Gastroesophageal sphincter (tissue), 4 donors: ENCODE measurements at regions not wholly inside any gene's neighbourhood (a gene's known extent, or its start where the extent isn't known, plus 50 kb on each side); places are given as distances from the start of the nearest gene placed in this dataset.

Source experiments
- ATAC-seq: fragments of 150-250 bp; one replicate; pipeline ENCODE4 v1.9.1; 2016; ENCODE audit warnings: mild to moderate bottlenecking, moderate library complexity
- H3K27ac ChIP-seq, 4 donors: fragments of 200-600 bp; sonication (generic) in 3 of 4; 1 replicate in 3 of 4; 2 replicates in 1 of 4; pipeline ENCODE4 v1.5.1; 2016 to 2019
- H3K27me3 ChIP-seq: fragments of 200-600 bp; sonication (generic); one replicate; pipeline ENCODE4 v1.5.1; 2019
- H3K36me3 ChIP-seq, 2 donors: fragments of 200-600 bp; sonication (generic); one replicate each; pipeline ENCODE4 v1.5.1; 2019; ENCODE audit warnings: control low read depth in 1 of 2
- H3K4me1 ChIP-seq, 3 donors: fragments of 200-600 bp; sonication (generic); 1 replicate in 2 of 3; 2 replicates in 1 of 3; pipeline ENCODE4 v1.5.1; 2016 to 2019; ENCODE audit warnings: control low read depth in 2 of 3
- H3K4me3 ChIP-seq, 2 donors: fragments of 200-600 bp; sonication (generic); one replicate each; pipeline ENCODE4 v1.5.1; 2019; ENCODE audit warnings: mild to moderate bottlenecking in 1 of 2, moderate library complexity in 1 of 2
- H3K9me3 ChIP-seq, 3 donors: fragments of 200-600 bp; sonication (generic); one replicate each; pipeline ENCODE4 v1.5.1; 2017 to 2019; ENCODE audit warnings: control low read depth in 2 of 3
- EP300 ChIP-seq: sonication (generic); formaldehyde crosslinking; IDR thresholded peaks from one replicate; pipeline ENCODE4 v1.6.1; 2017; ENCODE audit warnings: antibody characterized with exemption, mild to moderate bottlenecking
- POLR2A ChIP-seq, 2 donors: fragments of 450-650 bp; IDR thresholded peaks; one replicate each; pipeline ENCODE4 v1.6.1; 2017; ENCODE audit warnings: antibody characterized with exemption in 2 of 2, mild to moderate bottlenecking in 2 of 2, moderate library complexity in 1 of 2
- POLR2AphosphoS5 ChIP-seq: sonication (generic); formaldehyde crosslinking; IDR thresholded peaks from one replicate; pipeline ENCODE4 v1.6.1; 2017; ENCODE audit warnings: antibody characterized with exemption
- WGBS, 2 donors: methylation state at CpG; one replicate each; pipeline ENCODE4 v1.1.5; 2018; ENCODE audit warnings: low coverage in 1 of 2; 5-methylcytosine and 5-hydroxymethylcytosine counted together
- TF ChIP-seq, protein P1 (sequence below), 4 experiments: fragments of 200-600 bp in 2 of 4; fragments of 450-650 bp in 2 of 4; sonication (generic) in 1 of 4; IDR thresholded peaks; one replicate each; pipeline ENCODE4 v1.5.1; 2017 to 2019; ENCODE audit warnings: antibody characterized with exemption in 4 of 4, mild to moderate bottlenecking in 2 of 4, moderate library complexity in 2 of 4

DNA sequence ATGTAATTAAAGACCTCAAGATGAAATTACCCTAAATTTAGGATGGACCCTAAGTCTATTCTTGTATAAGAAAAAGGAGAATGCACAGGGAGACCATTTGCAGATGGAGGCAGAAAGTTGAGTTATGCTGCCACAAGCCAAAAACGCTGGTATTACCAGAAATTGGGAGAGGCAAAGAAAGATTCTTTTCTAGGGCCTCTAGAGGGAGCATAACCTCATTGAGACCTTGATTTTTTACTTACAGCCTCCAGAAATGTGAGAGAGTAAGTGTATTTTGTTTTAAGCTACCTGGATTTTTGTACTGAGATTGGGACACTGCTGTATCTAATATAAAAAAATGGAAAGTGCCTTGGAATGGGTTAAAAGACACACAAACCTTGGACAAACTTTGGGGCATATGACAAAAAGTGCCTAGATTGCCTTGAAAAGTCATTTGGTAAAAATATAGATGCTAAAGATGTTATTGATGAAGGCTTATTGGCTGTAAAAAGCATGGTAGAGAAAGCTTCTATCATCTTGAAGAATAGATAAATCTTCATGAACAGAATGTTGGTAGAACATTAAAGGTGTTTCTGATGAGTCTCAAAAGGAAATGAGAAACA is 174.7 kb upstream of the PRDM9 start:
- 17 to 25% methylated on average over 1 of the region's 1 CpG for WGBS, 2 donors
- TF ChIP-seq, protein P1, sequence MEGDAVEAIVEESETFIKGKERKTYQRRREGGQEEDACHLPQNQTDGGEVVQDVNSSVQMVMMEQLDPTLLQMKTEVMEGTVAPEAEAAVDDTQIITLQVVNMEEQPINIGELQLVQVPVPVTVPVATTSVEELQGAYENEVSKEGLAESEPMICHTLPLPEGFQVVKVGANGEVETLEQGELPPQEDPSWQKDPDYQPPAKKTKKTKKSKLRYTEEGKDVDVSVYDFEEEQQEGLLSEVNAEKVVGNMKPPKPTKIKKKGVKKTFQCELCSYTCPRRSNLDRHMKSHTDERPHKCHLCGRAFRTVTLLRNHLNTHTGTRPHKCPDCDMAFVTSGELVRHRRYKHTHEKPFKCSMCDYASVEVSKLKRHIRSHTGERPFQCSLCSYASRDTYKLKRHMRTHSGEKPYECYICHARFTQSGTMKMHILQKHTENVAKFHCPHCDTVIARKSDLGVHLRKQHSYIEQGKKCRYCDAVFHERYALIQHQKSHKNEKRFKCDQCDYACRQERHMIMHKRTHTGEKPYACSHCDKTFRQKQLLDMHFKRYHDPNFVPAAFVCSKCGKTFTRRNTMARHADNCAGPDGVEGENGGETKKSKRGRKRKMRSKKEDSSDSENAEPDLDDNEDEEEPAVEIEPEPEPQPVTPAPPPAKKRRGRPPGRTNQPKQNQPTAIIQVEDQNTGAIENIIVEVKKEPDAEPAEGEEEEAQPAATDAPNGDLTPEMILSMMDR (IDR thresholded peaks at IDR 0.05) = no peak
- TF ChIP-seq POLR2A (IDR thresholded peaks at IDR 0.05) (no peak), EP300 (no peak), POLR2AphosphoS5 (no peak)

DNA sequence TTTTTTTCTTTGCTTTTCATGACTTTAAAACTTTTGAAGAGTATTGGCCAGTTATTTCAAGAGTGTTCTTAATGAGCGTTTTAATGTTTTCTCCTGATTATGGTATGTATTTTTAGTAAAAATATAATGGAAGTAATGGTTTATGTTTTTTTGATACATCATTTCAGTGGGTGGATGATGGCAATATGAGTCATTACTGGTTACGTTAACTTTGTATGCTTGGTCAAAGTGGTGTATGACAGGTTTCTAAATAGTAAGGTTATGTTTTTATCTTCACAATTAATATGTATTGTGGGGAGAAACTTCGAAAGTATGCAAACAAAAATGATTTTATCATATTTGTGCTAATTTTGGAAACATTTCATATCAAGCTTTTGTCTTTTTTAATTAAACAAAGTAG is 176.7 kb upstream of the PRDM9 start:
- H3K36me3 ChIP-seq = no peaks in the 10 kb centered on the region
- no peaks in the 10 kb centered on the region for H3K4me1 ChIP-seq
- ATAC-seq = no peak
- 71 to 74% methylated on average over 3 of the region's 3 CpGs for WGBS, 2 donors
- H3K27ac ChIP-seq = no peak overlapping the region
- H3K27me3 ChIP-seq = no peaks in the 10 kb centered on the region
- H3K9me3 ChIP-seq = no peaks in the 10 kb centered on the region
- no peak overlapping the region for H3K4me3 ChIP-seq
- no peak for TF ChIP-seq POLR2A (IDR thresholded peaks at IDR 0.05)
- no peak for TF ChIP-seq EP300
- TF ChIP-seq, protein P1 (IDR thresholded peaks at IDR 0.05) = no peak
- no peak for TF ChIP-seq POLR2AphosphoS5

More for the DNA sequence above, 174.7 kb upstream of the PRDM9 start:
- no peak for ATAC-seq
- H3K36me3 ChIP-seq = no peaks in the 10 kb centered on the region
- H3K4me1 ChIP-seq = no peaks in the 10 kb centered on the region
- no peak overlapping the region for H3K27ac ChIP-seq
- no peaks in the 10 kb centered on the region for H3K9me3 ChIP-seq
- no peaks in the 10 kb centered on the region for H3K27me3 ChIP-seq
- H3K4me3 ChIP-seq = no peak overlapping the region

DNA sequence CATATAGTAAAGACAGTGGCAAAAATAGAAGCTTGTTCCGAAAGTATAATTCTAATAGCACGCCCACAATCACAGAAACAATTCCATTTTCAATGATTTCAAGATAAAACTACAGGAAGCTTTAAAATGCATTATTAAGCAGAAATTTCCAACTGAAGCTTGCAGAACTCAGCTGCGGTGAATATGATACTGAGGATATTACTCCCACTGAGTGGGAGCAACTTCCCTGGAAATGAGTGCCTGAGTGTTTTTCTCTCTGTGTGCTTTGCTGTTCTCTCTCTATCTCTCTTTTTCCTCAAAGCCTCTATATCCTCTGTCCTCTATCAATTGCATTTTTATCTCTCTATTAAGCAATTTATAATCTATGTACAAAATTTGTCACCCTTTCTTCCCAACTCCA is 187.5 kb upstream of the PRDM9 start:
- no peaks in the 10 kb centered on the region for H3K36me3 ChIP-seq
- H3K4me1 ChIP-seq = no peaks in the 10 kb centered on the region
- 79 to 87% methylated on average over 3 of the region's 3 CpGs for WGBS, 2 donors
- TF ChIP-seq EP300 (no peak), POLR2A (IDR thresholded peaks at IDR 0.05) (no peak), POLR2AphosphoS5 (no peak)
- TF ChIP-seq, protein P1 (IDR thresholded peaks at IDR 0.05) = no peak
- H3K4me3 ChIP-seq = no peak overlapping the region
- H3K27me3 ChIP-seq = no peaks in the 10 kb centered on the region
- no peak overlapping the region for H3K27ac ChIP-seq
- H3K9me3 ChIP-seq = no peaks in the 10 kb centered on the region
- no peak for ATAC-seq

DNA sequence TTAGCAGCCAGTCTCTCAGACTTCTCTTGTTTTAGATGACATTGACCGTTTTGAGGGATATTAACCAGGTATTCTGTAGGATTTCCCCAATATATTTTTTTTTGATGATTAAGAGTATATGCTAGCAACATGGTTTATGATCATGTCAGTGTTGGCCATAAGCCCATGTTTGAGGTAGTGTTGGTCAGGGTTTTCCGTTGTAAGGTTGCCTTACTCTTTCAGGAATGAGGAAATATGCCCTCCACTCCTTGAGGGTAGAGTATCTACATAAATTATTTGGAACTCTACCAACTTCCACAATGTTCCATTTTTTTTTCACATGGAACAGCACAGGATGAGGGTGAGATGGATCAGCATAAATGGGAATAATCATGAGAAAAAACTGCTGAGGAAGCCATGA is 188.4 kb upstream of the PRDM9 start:
- Histone ChIP-seq H3K27ac (no peak overlapping the region), H3K27me3 (no peaks in the 10 kb centered on the region), H3K4me1 (no peaks in the 10 kb centered on the region), H3K4me3 (no peak overlapping the region), H3K36me3 (no peaks in the 10 kb centered on the region), H3K9me3 (no peaks in the 10 kb centered on the region)
- no peak for ATAC-seq
- 66 to 88% methylated on average over 2 of the region's 2 CpGs for WGBS, 2 donors
- TF ChIP-seq, protein P1 (IDR thresholded peaks at IDR 0.05) = no peak
- TF ChIP-seq EP300 = no peak
- TF ChIP-seq POLR2AphosphoS5 = no peak
- TF ChIP-seq POLR2A (IDR thresholded peaks at IDR 0.05) = no peak

DNA sequence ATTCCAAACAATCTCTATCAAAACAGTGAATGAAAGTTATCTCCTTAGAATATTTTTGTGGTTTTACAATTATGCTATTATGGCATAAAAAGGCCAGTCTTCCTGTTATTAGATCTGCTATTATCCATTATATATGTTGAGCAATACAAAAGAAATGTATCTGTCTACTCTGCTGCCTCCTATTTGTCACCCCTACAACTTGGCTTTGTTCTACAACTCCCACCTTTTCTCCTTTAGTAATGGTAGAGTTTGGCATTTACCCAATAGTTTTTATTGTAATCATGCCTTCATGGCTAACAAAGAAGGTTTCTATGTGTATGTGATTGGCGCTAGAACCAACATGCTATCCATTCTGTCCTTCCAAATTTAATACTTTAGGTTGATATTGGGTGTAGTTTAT is 189.2 kb upstream of the PRDM9 start:
- WGBS, 2 donors = 85% methylated on average over 1 of the region's 1 CpG; no CpG with 5 or more reads in 1 of the 2 donors
- Histone ChIP-seq H3K4me3 (no peak overlapping the region), H3K27ac (no peak overlapping the region), H3K9me3 (no peaks in the 10 kb centered on the region), H3K4me1 (no peaks in the 10 kb centered on the region), H3K36me3 (no peaks in the 10 kb centered on the region), H3K27me3 (no peaks in the 10 kb centered on the region)
- no peak for ATAC-seq
- TF ChIP-seq, protein P1 (IDR thresholded peaks at IDR 0.05) = no peak
- no peak for TF ChIP-seq POLR2A (IDR thresholded peaks at IDR 0.05)
- no peak for TF ChIP-seq POLR2AphosphoS5
- no peak for TF ChIP-seq EP300
